ENCODE measurements at regions not wholly inside any gene's neighbourhood (a gene's known extent, or its start where the extent isn't known, plus 50 kb on each side); places are given as distances from the start of the nearest gene placed in this dataset.

DNA sequence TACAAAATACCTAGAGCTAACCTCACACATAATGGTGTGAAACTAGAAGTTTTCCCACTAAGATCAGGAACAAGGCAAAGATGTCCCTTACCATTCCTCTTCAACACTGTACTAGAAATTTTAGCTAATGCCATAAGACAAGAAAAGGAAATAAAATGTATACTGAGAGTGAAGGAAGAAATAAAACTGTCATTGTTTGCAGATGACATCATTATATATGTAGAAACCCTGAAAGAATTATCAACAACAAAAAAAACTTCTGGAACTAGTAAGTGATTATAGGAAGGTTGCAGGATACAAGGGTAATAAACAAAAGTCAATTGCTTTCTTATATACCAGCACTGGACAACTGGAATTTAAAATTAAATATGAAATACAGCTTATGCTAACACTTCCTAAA is 93.7 kb downstream of the TNFSF11 start:
- Histone ChIP-seq H3K9me1 (ENCODE audit: control insufficient read depth, extremely low read depth, insufficient read depth, low read length) (no peaks in the 10 kb centered on the region), H3K27ac (ENCODE audit: control insufficient read depth, insufficient read depth, low read length) (no peak overlapping the region), H4K20me1 (ENCODE audit: control insufficient read depth, extremely low read depth, insufficient read depth, low read length) (no peaks in the 10 kb centered on the region), H3K27me3 (ENCODE audit: control insufficient read depth, extremely low read depth, insufficient read depth, low read length) (no peaks in the 10 kb centered on the region), H3K79me2 (ENCODE audit: control insufficient read depth, insufficient read depth, low read length) (no peaks in the 10 kb centered on the region), H3K9ac (ENCODE audit: control insufficient read depth, extremely low read depth, insufficient read depth, low read length) (no peak overlapping the region), H3K9me3 (ENCODE audit: control insufficient read depth, low read depth, low read length) (no peaks in the 10 kb centered on the region), H3K4me1 (ENCODE audit: control insufficient read depth, extremely low read depth, insufficient read depth, low read length) (no peaks in the 10 kb centered on the region), H3K4me3 (ENCODE audit: control insufficient read depth in 2 of 3, extremely low read depth in 1 of 3, insufficient read depth in 2 of 3, low read depth in 1 of 3, low read length in 3 of 3) (no peak overlapping the region), H3K4me2 (ENCODE audit: control insufficient read depth, extremely low read depth, insufficient read depth, low read depth, low read length) (no peak overlapping the region), H2AFZ (ENCODE audit: control insufficient read depth, low read length) (no peak overlapping the region), H3K36me3 (ENCODE audit: control insufficient read depth in 2 of 2, extremely low read depth in 1 of 2, insufficient read depth in 2 of 2, low read length in 2 of 2) (no peaks in the 10 kb centered on the region)
- FAIRE-seq (no peak), DNase-seq (ENCODE audit: low read depth, low spot score) (no peak)
- TF ChIP-seq EZH2 (IDR thresholded peaks at IDR 0.05; ENCODE audit: low read length), result no peak
- TF ChIP-seq, protein P1, sequence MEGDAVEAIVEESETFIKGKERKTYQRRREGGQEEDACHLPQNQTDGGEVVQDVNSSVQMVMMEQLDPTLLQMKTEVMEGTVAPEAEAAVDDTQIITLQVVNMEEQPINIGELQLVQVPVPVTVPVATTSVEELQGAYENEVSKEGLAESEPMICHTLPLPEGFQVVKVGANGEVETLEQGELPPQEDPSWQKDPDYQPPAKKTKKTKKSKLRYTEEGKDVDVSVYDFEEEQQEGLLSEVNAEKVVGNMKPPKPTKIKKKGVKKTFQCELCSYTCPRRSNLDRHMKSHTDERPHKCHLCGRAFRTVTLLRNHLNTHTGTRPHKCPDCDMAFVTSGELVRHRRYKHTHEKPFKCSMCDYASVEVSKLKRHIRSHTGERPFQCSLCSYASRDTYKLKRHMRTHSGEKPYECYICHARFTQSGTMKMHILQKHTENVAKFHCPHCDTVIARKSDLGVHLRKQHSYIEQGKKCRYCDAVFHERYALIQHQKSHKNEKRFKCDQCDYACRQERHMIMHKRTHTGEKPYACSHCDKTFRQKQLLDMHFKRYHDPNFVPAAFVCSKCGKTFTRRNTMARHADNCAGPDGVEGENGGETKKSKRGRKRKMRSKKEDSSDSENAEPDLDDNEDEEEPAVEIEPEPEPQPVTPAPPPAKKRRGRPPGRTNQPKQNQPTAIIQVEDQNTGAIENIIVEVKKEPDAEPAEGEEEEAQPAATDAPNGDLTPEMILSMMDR (optimal IDR thresholded peaks at IDR 0.05 in 1 of 3, IDR thresholded peaks at IDR 0.05 in 1 of 3, conservative IDR thresholded peaks at IDR 0.05 in 1 of 3; ENCODE audit: extremely low read depth in 1 of 3, insufficient read depth in 2 of 3, low read length in 3 of 3), result no peak
- dilution Hi-C loops (cut with MboI; ENCODE audit: extremely low pct_ligation_motif_present, low sequenced_read_pairs), result no loop called here

DNA sequence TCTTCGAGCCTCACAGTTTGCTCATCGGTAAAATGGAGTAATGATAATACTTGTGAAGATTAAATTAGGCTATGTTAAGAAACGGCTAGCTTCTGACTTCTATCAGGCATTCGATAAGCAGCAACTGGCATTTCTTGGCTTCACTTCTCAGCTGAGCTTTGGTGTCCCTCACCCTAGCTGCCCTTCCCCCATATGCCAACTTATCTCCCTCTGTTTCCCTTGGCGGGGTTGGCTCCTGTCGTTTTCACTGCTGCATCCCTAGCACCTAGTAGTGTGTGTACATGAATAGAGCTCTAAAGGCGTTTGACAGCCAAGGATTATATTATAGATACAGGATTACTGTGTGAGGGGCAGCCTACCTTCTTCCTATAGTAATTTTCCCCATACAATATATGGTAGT is 97.5 kb downstream of the TNFSF11 start:
- H3K9me1 ChIP-seq (ENCODE audit: control insufficient read depth, extremely low read depth, insufficient read depth, low read length), result no peaks in the 10 kb centered on the region
- DNase-seq (ENCODE audit: low read depth, low spot score) (no peak), FAIRE-seq (no peak)
- no peaks in the 10 kb centered on the region for H4K20me1 ChIP-seq (ENCODE audit: control insufficient read depth, extremely low read depth, insufficient read depth, low read length)
- H3K27ac ChIP-seq (ENCODE audit: control insufficient read depth, insufficient read depth, low read length), result no peak overlapping the region
- no peak overlapping the region for H3K4me2 ChIP-seq (ENCODE audit: control insufficient read depth, extremely low read depth, insufficient read depth, low read depth, low read length)
- TF ChIP-seq EZH2 (IDR thresholded peaks at IDR 0.05; ENCODE audit: low read length), result no peak
- TF ChIP-seq, protein P1 (optimal IDR thresholded peaks at IDR 0.05 in 1 of 3, IDR thresholded peaks at IDR 0.05 in 1 of 3, conservative IDR thresholded peaks at IDR 0.05 in 1 of 3; ENCODE audit: extremely low read depth in 1 of 3, insufficient read depth in 2 of 3, low read length in 3 of 3), result no peak
- no peaks in the 10 kb centered on the region for H3K36me3 ChIP-seq (ENCODE audit: control insufficient read depth in 2 of 2, extremely low read depth in 1 of 2, insufficient read depth in 2 of 2, low read length in 2 of 2)
- H3K4me1 ChIP-seq (ENCODE audit: control insufficient read depth, extremely low read depth, insufficient read depth, low read length), result no peaks in the 10 kb centered on the region
- no peaks in the 10 kb centered on the region for H3K27me3 ChIP-seq (ENCODE audit: control insufficient read depth, extremely low read depth, insufficient read depth, low read length)
- no peaks in the 10 kb centered on the region for H3K9me3 ChIP-seq (ENCODE audit: control insufficient read depth, low read depth, low read length)
- no peak overlapping the region for H2AFZ ChIP-seq (ENCODE audit: control insufficient read depth, low read length)
- no peak overlapping the region for H3K4me3 ChIP-seq (ENCODE audit: control insufficient read depth in 2 of 3, extremely low read depth in 1 of 3, insufficient read depth in 2 of 3, low read depth in 1 of 3, low read length in 3 of 3)
- no peak overlapping the region for H3K9ac ChIP-seq (ENCODE audit: control insufficient read depth, extremely low read depth, insufficient read depth, low read length)
- dilution Hi-C loops (cut with MboI; ENCODE audit: extremely low pct_ligation_motif_present, low sequenced_read_pairs), result no loop called here
- H3K79me2 ChIP-seq (ENCODE audit: control insufficient read depth, insufficient read depth, low read length), result no peaks in the 10 kb centered on the region
